DND-41 (cell line): ENCODE measurements at regions not wholly inside any gene's neighbourhood (a gene's known extent, or its start where the extent isn't known, plus 50 kb on each side); places are given as distances from the start of the nearest gene placed in this dataset.

Source experiments
- ATAC-seq: fragments of 200-7000 bp; cut with Tn5 transposase; 3 replicates; pipeline ENCODE4 v1.9.1; 2021; ENCODE audit warnings: low read depth; ENCODE audit not compliant: insufficient read depth
- DNase-seq: peaks from one replicate; pipeline ENCODE4 v3.0.0-alpha.2; 2020
- H2AFZ ChIP-seq: 2 replicates; pipeline ENCODE4 v1.6.0; 2012; ENCODE audit warnings: low read depth, low read length
- H3K27ac ChIP-seq: 2 replicates; pipeline ENCODE4 v1.5.1; 2012; ENCODE audit warnings: low read length, inconsistent platforms
- H3K27me3 ChIP-seq: fragments of 200-600 bp; sonication (generic); 2 replicates; pipeline ENCODE4 v1.6.0; 2012; ENCODE audit warnings: low read length, mild to moderate bottlenecking, inconsistent platforms; ENCODE audit not compliant: insufficient read depth, poor library complexity
- H3K36me3 ChIP-seq: 2 replicates; pipeline ENCODE4 v1.5.1; 2012; ENCODE audit warnings: low read length, inconsistent platforms; ENCODE audit not compliant: insufficient read depth
- H3K4me1 ChIP-seq: 2 replicates; pipeline ENCODE4 v1.5.1; 2012; ENCODE audit warnings: mild to moderate bottlenecking, low read length; ENCODE audit not compliant: insufficient read depth
- H3K4me2 ChIP-seq: 2 replicates; pipeline ENCODE4 v1.6.0; 2012; ENCODE audit warnings: mild to moderate bottlenecking, moderate library complexity, low read length, inconsistent platforms; ENCODE audit not compliant: insufficient read depth
- H3K4me3 ChIP-seq, 2 experiments: fragments of 200-600 bp in 1 of 2; shearing (Covaris generic) in 1 of 2; 2 replicates each; pipeline ENCODE4 v1.5.1; 2012 to 2016; ENCODE audit warnings: inconsistent platforms in 2 of 2, low read length in 2 of 2, mild to moderate bottlenecking in 2 of 2, low read depth in 1 of 2, moderate library complexity in 1 of 2
- H3K79me2 ChIP-seq: 2 replicates; pipeline ENCODE4 v1.6.0; 2012; ENCODE audit warnings: low read length, inconsistent platforms; ENCODE audit not compliant: insufficient read depth
- H3K9ac ChIP-seq: 2 replicates; pipeline ENCODE4 v1.6.0; 2012; ENCODE audit warnings: low read depth, mild to moderate bottlenecking, inconsistent platforms, low read length, moderate library complexity
- H3K9me3 ChIP-seq: 2 replicates; pipeline ENCODE4 v1.5.1; 2012; ENCODE audit warnings: low read length, moderate library complexity, mild to moderate bottlenecking, inconsistent platforms; ENCODE audit not compliant: insufficient read depth, severe bottlenecking
- H4K20me1 ChIP-seq: 2 replicates; pipeline ENCODE4 v1.6.0; 2012; ENCODE audit warnings: low read length; ENCODE audit not compliant: insufficient read depth
- EZH2 ChIP-seq: IDR thresholded peaks from 3 replicates; pipeline ENCODE4 v1.6.1; 2012; ENCODE audit warnings: borderline replicate concordance, low read depth, mild to moderate bottlenecking, moderate library complexity, low read length, inconsistent platforms; ENCODE audit not compliant: severe bottlenecking
- TF ChIP-seq, protein P1 (sequence below): IDR thresholded peaks from 2 replicates; pipeline ENCODE4 v1.5.1; 2012; ENCODE audit warnings: borderline replicate concordance, low read length, moderate library complexity, mild to moderate bottlenecking; ENCODE audit not compliant: poor library complexity, severe bottlenecking; ENCODE audit errors: extremely low read depth

DNA sequence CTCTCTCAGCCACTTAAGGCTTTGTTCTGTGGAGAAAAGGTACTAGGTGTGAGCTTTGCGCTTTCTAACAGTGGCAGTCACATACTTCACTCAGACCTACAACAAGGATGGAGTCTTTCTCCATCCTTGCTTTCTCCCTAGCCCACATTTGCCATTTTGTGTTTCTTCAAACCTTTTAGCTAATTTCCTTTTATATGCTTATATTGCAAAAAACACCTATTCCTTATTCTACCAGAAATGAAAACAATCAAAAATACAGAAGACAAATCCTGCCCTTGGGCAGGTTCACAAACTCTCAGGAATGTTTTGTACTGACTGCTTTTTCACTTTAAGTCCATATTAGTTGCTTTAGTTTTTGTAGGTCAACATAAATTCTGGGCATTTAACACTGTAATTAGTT lies 914.2 kb downstream of the SQOR start:
- Histone ChIP-seq H3K4me2 (no peak overlapping the region), H3K4me1 (no peaks in the 10 kb centered on the region), H3K4me3 (no peak overlapping the region), H3K79me2 (no peaks in the 10 kb centered on the region), H3K27me3 (no peaks in the 10 kb centered on the region), H4K20me1 (no peaks in the 10 kb centered on the region), H2AFZ (no peak overlapping the region), H3K27ac (no peak overlapping the region), H3K9me3 (no peaks in the 10 kb centered on the region), H3K9ac (no peak overlapping the region), H3K36me3 (no peaks in the 10 kb centered on the region)
- ATAC-seq, result no peak
- TF ChIP-seq, protein P1, sequence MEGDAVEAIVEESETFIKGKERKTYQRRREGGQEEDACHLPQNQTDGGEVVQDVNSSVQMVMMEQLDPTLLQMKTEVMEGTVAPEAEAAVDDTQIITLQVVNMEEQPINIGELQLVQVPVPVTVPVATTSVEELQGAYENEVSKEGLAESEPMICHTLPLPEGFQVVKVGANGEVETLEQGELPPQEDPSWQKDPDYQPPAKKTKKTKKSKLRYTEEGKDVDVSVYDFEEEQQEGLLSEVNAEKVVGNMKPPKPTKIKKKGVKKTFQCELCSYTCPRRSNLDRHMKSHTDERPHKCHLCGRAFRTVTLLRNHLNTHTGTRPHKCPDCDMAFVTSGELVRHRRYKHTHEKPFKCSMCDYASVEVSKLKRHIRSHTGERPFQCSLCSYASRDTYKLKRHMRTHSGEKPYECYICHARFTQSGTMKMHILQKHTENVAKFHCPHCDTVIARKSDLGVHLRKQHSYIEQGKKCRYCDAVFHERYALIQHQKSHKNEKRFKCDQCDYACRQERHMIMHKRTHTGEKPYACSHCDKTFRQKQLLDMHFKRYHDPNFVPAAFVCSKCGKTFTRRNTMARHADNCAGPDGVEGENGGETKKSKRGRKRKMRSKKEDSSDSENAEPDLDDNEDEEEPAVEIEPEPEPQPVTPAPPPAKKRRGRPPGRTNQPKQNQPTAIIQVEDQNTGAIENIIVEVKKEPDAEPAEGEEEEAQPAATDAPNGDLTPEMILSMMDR, result no peak
- no peak for TF ChIP-seq EZH2
- DNase-seq, result no peak

DNA sequence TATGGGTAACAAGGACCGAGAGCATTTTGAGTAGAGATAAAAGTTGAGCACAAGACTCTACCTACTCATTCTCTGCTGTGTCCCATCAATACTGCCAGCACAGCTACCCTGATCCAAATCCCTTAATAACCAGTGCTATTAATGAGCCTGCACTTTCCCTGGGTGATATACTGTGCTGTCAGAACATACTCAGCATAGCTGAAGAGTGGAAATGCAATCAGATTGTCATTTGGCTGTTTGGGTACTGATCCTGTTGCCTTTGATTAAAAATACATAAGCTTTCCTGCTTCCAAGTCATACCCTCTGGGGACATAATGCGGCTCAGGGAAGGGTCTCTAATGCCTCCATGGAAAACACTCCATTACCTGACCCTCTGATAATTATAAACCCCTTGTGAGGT lies 917.5 kb downstream of the SQOR start:
- no peak overlapping the region for H3K4me2 ChIP-seq
- no peak for TF ChIP-seq EZH2
- TF ChIP-seq, protein P1, result no peak
- ATAC-seq, result no peak
- no peak for DNase-seq
- H3K4me3 ChIP-seq, result no peak overlapping the region
- no peaks in the 10 kb centered on the region for H3K9me3 ChIP-seq
- no peaks in the 10 kb centered on the region for H3K36me3 ChIP-seq
- no peaks in the 10 kb centered on the region for H3K27me3 ChIP-seq
- H3K27ac ChIP-seq, result no peak overlapping the region
- no peaks in the 10 kb centered on the region for H4K20me1 ChIP-seq
- no peak overlapping the region for H2AFZ ChIP-seq
- no peaks in the 10 kb centered on the region for H3K79me2 ChIP-seq
- H3K4me1 ChIP-seq, result no peaks in the 10 kb centered on the region
- H3K9ac ChIP-seq, result no peak overlapping the region

DNA sequence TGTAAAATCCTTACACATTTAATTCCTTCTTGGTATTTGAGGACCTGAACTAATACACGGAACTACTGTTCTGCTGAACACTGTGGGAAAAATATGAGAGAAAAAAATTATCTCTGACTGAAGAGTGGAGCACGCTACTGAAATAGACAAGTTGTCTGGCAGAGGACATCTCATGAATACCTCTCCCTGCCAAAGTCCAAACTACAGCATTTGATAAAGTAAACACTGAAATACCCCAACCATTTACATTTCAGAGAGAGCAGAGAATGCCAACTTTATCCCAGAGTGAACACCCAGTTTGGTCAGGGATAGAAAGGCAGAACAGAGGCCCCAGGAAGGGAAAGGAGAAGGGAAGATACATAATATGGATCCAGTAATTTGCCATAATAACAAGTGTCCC lies 920.7 kb downstream of the SQOR start:
- no peak for ATAC-seq
- Histone ChIP-seq H3K4me3 (no peak overlapping the region), H3K9ac (no peak overlapping the region), H3K9me3 (no peaks in the 10 kb centered on the region), H3K4me1 (no peaks in the 10 kb centered on the region), H3K27ac (no peak overlapping the region), H2AFZ (no peak overlapping the region), H3K27me3 (no peaks in the 10 kb centered on the region), H4K20me1 (no peaks in the 10 kb centered on the region), H3K36me3 (no peaks in the 10 kb centered on the region), H3K4me2 (no peak overlapping the region), H3K79me2 (no peaks in the 10 kb centered on the region)
- TF ChIP-seq, protein P1, result no peak
- no peak for TF ChIP-seq EZH2
- no peak for DNase-seq

DNA sequence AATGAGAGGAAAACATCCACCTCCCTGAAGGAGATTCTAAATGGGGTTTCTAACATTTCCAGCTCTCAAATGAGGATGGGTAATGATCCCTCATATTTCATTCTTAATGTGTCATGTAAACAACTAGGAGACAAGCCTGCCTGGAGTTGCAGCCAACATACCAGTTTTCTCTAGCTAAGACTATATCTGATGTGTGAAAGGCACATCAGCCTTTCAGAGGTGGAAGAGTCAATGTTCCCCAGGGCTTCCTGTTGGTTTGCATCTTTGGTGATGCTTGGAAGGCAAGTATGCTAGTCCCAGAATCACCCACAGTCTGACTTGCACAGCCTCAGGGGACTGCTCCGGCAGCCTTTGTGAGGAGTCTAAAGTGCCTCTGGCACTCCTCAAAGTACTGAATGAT lies 921.2 kb downstream of the SQOR start:
- Histone ChIP-seq H4K20me1 (no peaks in the 10 kb centered on the region), H3K9me3 (no peaks in the 10 kb centered on the region), H2AFZ (no peak overlapping the region), H3K4me1 (no peaks in the 10 kb centered on the region), H3K4me3 (no peak overlapping the region), H3K27ac (no peak overlapping the region), H3K79me2 (no peaks in the 10 kb centered on the region), H3K4me2 (no peak overlapping the region), H3K27me3 (no peaks in the 10 kb centered on the region), H3K36me3 (no peaks in the 10 kb centered on the region), H3K9ac (no peak overlapping the region)
- ATAC-seq, result no peak
- no peak for TF ChIP-seq EZH2
- DNase-seq, result no peak
